AG04450 (cell line): ENCODE measurements at regions not wholly inside any gene's neighbourhood (a gene's known extent, or its start where the extent isn't known, plus 50 kb on each side); places are given as distances from the start of the nearest gene placed in this dataset.
A peak's percentile ranks its signal among the peaks of the same experiment; 100 is the strongest.

Source experiments
- CTCF ChIA-PET: fragments of 300-600, 350-600 bp; formaldehyde crosslinking; extraction: SDS; loops from one replicate; lab custom pipeline; 2022; ENCODE audit warnings: antibody characterized with exemption, inconsistent platforms; lab: Charles Lee
- POLR2A ChIA-PET: fragments of 350-600 bp; formaldehyde crosslinking; extraction: SDS; loops from one replicate; lab custom pipeline; 2021; ENCODE audit warnings: antibody characterized with exemption, inconsistent platforms; lab: Yijun Ruan, JAX
- DNase-seq: peaks from one replicate; pipeline ENCODE4 v3.0.0-alpha.2; 2011; ENCODE audit warnings: low read depth, low spot score
- H3K27ac ChIP-seq: one replicate; pipeline ENCODE4 v1.5.1; 2012; ENCODE audit warnings: low read depth, low read length, control low read depth
- H3K27me3 ChIP-seq: one replicate; pipeline ENCODE4 v1.6.0; 2012; ENCODE audit warnings: low read length; ENCODE audit not compliant: control insufficient read depth, insufficient read depth
- H3K4me3 ChIP-seq: 2 replicates; pipeline ENCODE4 v1.5.1; 2011; ENCODE audit warnings: mild to moderate bottlenecking, low read depth, low read length, control low read depth
- H3K9me3 ChIP-seq: 2 replicates; pipeline ENCODE4 v1.5.1; 2012; ENCODE audit warnings: low read length; ENCODE audit not compliant: control insufficient read depth, insufficient read depth
- CTCF ChIP-seq: IDR thresholded peaks from 2 replicates; pipeline ENCODE4 v1.5.1; 2011; ENCODE audit warnings: low read depth, low read length, control low read depth, inconsistent platforms

GRCh38 chr2:20919297-20919800 is 96.4 kb upstream of the LDAH start:
- no peaks in the 10 kb centered on the region for H3K9me3 ChIP-seq
- CTCF ChIA-PET = no interaction called here
- no peak overlapping the region for H3K27ac ChIP-seq
- TF ChIP-seq CTCF = no peak
- no peaks in the 10 kb centered on the region for H3K27me3 ChIP-seq
- DNase-seq = no peak
- H3K4me3 ChIP-seq = no peak overlapping the region
- POLR2A ChIA-PET = no interaction called here

- CTCF ChIA-PET = interaction anchor here (3.8 kb wide), 1 partner anchor 257 kb away, joined by 21 read pairs; no protein-coding TSS in a partner anchor
- no peak for TF ChIP-seq CTCF
- Histone ChIP-seq H3K27ac (no peak overlapping the region), H3K9me3 (no peaks in the 10 kb centered on the region), H3K27me3 (peaks cover 2% of the 10 kb centered on the region), H3K4me3 (no peak overlapping the region)
- DNase-seq = no peak
- POLR2A ChIA-PET = no interaction called here
Observed at GRCh38 chr2:20917719-20918572, 95.0 kb upstream of the LDAH start.

- H3K4me3 ChIP-seq = no peak overlapping the region
- CTCF ChIA-PET = interaction anchor here (0.7 to 3.8 kb wide), 2 partner anchors 122 to 256 kb away, joined by 5 to 21 read pairs; no protein-coding TSS in a partner anchor
- no peak overlapping the region for H3K27ac ChIP-seq
- H3K9me3 ChIP-seq = no peaks in the 10 kb centered on the region
- no peak for DNase-seq
- H3K27me3 ChIP-seq = peaks cover 3% of the 10 kb centered on the region
- POLR2A ChIA-PET = no interaction called here
- no peak for TF ChIP-seq CTCF
Observed at GRCh38 chr2:20917287-20917660, 94.4 kb upstream of the LDAH start.

- CTCF ChIA-PET = interaction anchor here (0.7 to 3.8 kb wide), 2 partner anchors 121 to 256 kb away, joined by 5 to 21 read pairs; no protein-coding TSS in a partner anchor
- Histone ChIP-seq H3K27ac (no peak overlapping the region), H3K4me3 (no peak overlapping the region), H3K9me3 (no peaks in the 10 kb centered on the region), H3K27me3 (peaks cover 3% of the 10 kb centered on the region)
- POLR2A ChIA-PET = no interaction called here
- DNase-seq = no peak
- TF ChIP-seq CTCF = peak; percentile 41
Observed at GRCh38 chr2:20916604-20917286, 93.8 kb upstream of the LDAH start.

GRCh38 chr2:20915271-20915670 is 92.4 kb upstream of the LDAH start:
- H3K27me3 ChIP-seq = peaks cover 3% of the 10 kb centered on the region
- H3K4me3 ChIP-seq = no peak overlapping the region
- no peak for DNase-seq
- CTCF ChIA-PET = interaction anchor here (3.8 kb wide), 1 partner anchor 254 kb away, joined by 21 read pairs; no protein-coding TSS in a partner anchor
- H3K9me3 ChIP-seq = no peaks in the 10 kb centered on the region
- POLR2A ChIA-PET = no interaction called here
- H3K27ac ChIP-seq = no peak overlapping the region
- TF ChIP-seq CTCF = no peak
